Gastroesophageal sphincter (tissue), 3 donors: ENCODE measurements at regions not wholly inside any gene's neighbourhood (a gene's known extent, or its start where the extent isn't known, plus 50 kb on each side); places are given as distances from the start of the nearest gene placed in this dataset.

Experiments
- POLR2A ChIP-seq, 2 donors: fragments of 450-650 bp; IDR thresholded peaks; one replicate each; pipeline ENCODE4 v1.6.1; 2017; ENCODE audit warnings: antibody characterized with exemption in 2 of 2, mild to moderate bottlenecking in 2 of 2, moderate library complexity in 1 of 2
- POLR2AphosphoS5 ChIP-seq: sonication (generic); formaldehyde crosslinking; IDR thresholded peaks from one replicate; pipeline ENCODE4 v1.6.1; 2017; ENCODE audit warnings: antibody characterized with exemption
- TF ChIP-seq, protein P1 (sequence below), 4 experiments: fragments of 200-600 bp in 2 of 4; fragments of 450-650 bp in 2 of 4; sonication (generic) in 1 of 4; IDR thresholded peaks; one replicate each; pipeline ENCODE4 v1.5.1; 2017 to 2019; ENCODE audit warnings: antibody characterized with exemption in 4 of 4, mild to moderate bottlenecking in 2 of 4, moderate library complexity in 2 of 4

DNA sequence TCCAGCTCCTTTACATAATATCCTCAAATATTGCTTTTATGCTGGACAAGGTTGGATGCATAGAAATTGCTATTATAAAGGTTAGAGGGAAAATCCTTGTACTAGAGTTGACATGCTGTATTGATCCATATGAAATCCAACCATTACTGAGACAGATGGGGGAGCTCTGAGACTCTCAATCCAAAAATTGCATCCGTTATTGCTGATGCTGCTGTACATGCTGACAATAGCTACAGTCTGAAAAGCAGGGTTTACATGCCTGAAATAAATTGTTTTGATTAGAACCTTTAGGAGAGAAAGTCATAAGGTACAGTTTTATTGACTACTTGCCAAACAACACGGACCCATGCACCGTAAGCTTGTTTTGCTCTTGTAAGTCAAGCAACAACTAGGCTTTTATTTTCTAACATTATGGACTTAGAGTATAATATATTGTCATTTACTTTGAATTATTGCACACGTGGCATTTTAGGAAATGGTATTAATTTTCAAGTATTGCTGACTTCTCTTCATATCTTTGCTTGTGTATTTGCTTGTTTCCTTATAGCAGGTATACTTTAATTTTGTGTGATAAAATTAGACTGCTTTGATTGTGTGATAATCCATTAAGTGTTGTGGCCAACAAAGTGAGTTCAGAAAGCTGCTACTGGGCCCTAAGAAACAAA lies 1365.2 kb downstream of the STIM2 start:
- TF ChIP-seq, protein P1, sequence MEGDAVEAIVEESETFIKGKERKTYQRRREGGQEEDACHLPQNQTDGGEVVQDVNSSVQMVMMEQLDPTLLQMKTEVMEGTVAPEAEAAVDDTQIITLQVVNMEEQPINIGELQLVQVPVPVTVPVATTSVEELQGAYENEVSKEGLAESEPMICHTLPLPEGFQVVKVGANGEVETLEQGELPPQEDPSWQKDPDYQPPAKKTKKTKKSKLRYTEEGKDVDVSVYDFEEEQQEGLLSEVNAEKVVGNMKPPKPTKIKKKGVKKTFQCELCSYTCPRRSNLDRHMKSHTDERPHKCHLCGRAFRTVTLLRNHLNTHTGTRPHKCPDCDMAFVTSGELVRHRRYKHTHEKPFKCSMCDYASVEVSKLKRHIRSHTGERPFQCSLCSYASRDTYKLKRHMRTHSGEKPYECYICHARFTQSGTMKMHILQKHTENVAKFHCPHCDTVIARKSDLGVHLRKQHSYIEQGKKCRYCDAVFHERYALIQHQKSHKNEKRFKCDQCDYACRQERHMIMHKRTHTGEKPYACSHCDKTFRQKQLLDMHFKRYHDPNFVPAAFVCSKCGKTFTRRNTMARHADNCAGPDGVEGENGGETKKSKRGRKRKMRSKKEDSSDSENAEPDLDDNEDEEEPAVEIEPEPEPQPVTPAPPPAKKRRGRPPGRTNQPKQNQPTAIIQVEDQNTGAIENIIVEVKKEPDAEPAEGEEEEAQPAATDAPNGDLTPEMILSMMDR (IDR thresholded peaks at IDR 0.05): no peak
- TF ChIP-seq POLR2A (IDR thresholded peaks at IDR 0.05) (no peak), POLR2AphosphoS5 (no peak)
